ENCODE measurements at regions not wholly inside any gene's neighbourhood (a gene's known extent, or its start where the extent isn't known, plus 50 kb on each side); places are given as distances from the start of the nearest gene placed in this dataset.

DNA sequence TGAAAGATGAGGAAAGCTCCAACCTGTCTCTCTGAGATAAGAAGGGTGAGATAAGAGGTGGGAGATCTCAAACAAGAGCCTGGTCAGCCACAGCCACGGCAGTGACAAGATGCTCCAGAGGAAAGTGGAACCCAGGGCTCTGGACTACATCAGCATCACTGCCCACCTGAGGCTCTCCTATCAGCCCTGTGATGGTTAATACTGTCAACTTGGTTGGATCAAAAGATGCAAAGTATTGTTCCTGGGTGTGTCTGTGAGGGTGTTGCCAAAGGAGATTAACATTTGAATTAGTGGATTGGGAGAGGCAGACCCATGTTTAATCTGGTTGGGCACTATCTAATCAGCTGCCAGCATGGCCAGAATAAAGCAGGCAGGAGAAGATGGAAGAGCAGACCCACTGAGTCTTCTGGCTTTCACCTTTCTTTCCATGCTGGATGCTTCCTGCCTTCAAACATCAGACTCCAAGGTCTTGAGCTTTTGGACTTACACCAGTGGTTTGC, 476.6 kb upstream of the NBEA start:
- TF ChIP-seq, protein P1, sequence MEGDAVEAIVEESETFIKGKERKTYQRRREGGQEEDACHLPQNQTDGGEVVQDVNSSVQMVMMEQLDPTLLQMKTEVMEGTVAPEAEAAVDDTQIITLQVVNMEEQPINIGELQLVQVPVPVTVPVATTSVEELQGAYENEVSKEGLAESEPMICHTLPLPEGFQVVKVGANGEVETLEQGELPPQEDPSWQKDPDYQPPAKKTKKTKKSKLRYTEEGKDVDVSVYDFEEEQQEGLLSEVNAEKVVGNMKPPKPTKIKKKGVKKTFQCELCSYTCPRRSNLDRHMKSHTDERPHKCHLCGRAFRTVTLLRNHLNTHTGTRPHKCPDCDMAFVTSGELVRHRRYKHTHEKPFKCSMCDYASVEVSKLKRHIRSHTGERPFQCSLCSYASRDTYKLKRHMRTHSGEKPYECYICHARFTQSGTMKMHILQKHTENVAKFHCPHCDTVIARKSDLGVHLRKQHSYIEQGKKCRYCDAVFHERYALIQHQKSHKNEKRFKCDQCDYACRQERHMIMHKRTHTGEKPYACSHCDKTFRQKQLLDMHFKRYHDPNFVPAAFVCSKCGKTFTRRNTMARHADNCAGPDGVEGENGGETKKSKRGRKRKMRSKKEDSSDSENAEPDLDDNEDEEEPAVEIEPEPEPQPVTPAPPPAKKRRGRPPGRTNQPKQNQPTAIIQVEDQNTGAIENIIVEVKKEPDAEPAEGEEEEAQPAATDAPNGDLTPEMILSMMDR (IDR thresholded peaks at IDR 0.05 in 2 of 3, conservative IDR thresholded peaks at IDR 0.05 in 1 of 3; ENCODE audit: borderline replicate concordance in 1 of 3, insufficient read depth in 1 of 3, low read depth in 2 of 3, low read length in 2 of 3), result no peak
- TF ChIP-seq ZNF274 (IDR thresholded peaks at IDR 0.05; ENCODE audit: low read depth, low read length) (no peak), EZH2 (IDR thresholded peaks at IDR 0.05) (no peak), POLR2A (IDR thresholded peaks at IDR 0.05; ENCODE audit: borderline replicate concordance, extremely low read depth, insufficient read depth, insufficient read length) (no peak), EGR1 (IDR thresholded peaks at IDR 0.05; ENCODE audit: low read depth) (no peak), JUND (IDR thresholded peaks at IDR 0.05) (no peak), POLR2AphosphoS5 (IDR thresholded peaks at IDR 0.05; ENCODE audit: low read depth, low read length) (no peak), SIN3A (IDR thresholded peaks at IDR 0.05; ENCODE audit: low read depth) (no peak), SP1 (IDR thresholded peaks at IDR 0.05; ENCODE audit: low read depth) (no peak), TCF7L2 (IDR thresholded peaks at IDR 0.05; ENCODE audit: borderline replicate concordance, extremely low read depth, insufficient read depth, insufficient read length) (no peak), RAD21 (IDR thresholded peaks at IDR 0.05; ENCODE audit: low read depth) (no peak), ZFX (IDR thresholded peaks at IDR 0.05) (no peak)
- TF ChIP-seq, protein P2, sequence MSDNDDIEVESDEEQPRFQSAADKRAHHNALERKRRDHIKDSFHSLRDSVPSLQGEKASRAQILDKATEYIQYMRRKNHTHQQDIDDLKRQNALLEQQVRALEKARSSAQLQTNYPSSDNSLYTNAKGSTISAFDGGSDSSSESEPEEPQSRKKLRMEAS (IDR thresholded peaks at IDR 0.05), result no peak
- TF ChIP-seq, protein P3, sequence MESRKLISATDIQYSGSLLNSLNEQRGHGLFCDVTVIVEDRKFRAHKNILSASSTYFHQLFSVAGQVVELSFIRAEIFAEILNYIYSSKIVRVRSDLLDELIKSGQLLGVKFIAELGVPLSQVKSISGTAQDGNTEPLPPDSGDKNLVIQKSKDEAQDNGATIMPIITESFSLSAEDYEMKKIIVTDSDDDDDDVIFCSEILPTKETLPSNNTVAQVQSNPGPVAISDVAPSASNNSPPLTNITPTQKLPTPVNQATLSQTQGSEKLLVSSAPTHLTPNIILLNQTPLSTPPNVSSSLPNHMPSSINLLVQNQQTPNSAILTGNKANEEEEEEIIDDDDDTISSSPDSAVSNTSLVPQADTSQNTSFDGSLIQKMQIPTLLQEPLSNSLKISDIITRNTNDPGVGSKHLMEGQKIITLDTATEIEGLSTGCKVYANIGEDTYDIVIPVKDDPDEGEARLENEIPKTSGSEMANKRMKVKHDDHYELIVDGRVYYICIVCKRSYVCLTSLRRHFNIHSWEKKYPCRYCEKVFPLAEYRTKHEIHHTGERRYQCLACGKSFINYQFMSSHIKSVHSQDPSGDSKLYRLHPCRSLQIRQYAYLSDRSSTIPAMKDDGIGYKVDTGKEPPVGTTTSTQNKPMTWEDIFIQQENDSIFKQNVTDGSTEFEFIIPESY (IDR thresholded peaks at IDR 0.05; ENCODE audit: extremely low read depth, insufficient replicate concordance, low read length), result no peak
